ENCODE measurements at regions not wholly inside any gene's neighbourhood (a gene's known extent, or its start where the extent isn't known, plus 50 kb on each side); places are given as distances from the start of the nearest gene placed in this dataset.

DNA sequence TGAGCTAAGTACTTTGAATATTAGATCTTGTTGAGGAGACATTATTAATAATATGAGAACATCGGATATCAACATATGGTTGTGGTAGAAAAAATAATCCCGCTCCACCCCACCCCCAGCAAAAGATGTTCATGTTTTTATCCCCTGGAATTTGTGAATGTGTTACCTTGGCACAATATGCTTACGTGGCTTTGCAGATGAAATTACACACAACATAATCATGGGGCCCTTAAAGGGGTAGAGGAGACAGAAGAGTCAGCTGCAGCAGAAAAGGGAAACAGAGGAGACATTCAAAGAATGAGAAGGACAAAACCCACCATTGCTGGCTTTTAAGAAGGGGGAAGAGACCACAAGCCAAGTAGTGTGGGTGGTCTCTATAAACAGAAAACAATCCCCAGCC lies 104.1 kb downstream of the SEC16B start:
- TF ChIP-seq, protein P1, sequence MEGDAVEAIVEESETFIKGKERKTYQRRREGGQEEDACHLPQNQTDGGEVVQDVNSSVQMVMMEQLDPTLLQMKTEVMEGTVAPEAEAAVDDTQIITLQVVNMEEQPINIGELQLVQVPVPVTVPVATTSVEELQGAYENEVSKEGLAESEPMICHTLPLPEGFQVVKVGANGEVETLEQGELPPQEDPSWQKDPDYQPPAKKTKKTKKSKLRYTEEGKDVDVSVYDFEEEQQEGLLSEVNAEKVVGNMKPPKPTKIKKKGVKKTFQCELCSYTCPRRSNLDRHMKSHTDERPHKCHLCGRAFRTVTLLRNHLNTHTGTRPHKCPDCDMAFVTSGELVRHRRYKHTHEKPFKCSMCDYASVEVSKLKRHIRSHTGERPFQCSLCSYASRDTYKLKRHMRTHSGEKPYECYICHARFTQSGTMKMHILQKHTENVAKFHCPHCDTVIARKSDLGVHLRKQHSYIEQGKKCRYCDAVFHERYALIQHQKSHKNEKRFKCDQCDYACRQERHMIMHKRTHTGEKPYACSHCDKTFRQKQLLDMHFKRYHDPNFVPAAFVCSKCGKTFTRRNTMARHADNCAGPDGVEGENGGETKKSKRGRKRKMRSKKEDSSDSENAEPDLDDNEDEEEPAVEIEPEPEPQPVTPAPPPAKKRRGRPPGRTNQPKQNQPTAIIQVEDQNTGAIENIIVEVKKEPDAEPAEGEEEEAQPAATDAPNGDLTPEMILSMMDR (IDR thresholded peaks at IDR 0.05) = no peak
- no peak for TF ChIP-seq POLR2A (IDR thresholded peaks at IDR 0.05)

Measured in uterus (tissue), 2 donors.